LNCaP clone FGC (cell line): ENCODE measurements at regions not wholly inside any gene's neighbourhood (a gene's known extent, or its start where the extent isn't known, plus 50 kb on each side); places are given as distances from the start of the nearest gene placed in this dataset.

Experiments used
- DNase-seq: peaks from one replicate; pipeline ENCODE4 v3.0.0-alpha.2; 2011; ENCODE audit warnings: low read depth
- H3K4me3 ChIP-seq: 2 replicates; pipeline ENCODE4 v1.5.1; 2011; ENCODE audit warnings: mild to moderate bottlenecking, low read depth, low read length, control low read depth
- CTCF ChIP-seq: IDR thresholded peaks from 2 replicates; pipeline ENCODE4 v1.5.1; 2012; ENCODE audit warnings: mild to moderate bottlenecking; ENCODE audit not compliant: control insufficient read depth, insufficient read depth; ENCODE audit errors: extremely low read depth

GRCh38 chr18:4858379-4859127, 338.5 kb downstream of the AKAIN1 start:
- TF ChIP-seq CTCF = no peak

GRCh38 chr18:4854671-4855070, 342.4 kb downstream of the AKAIN1 start:
- TF ChIP-seq CTCF = no peak
- no peak for DNase-seq
- H3K4me3 ChIP-seq = no peak overlapping the region

More at GRCh38 chr18:4858379-4859127, 338.5 kb downstream of the AKAIN1 start:
- H3K4me3 ChIP-seq = no peak overlapping the region
- DNase-seq = no peak

GRCh38 chr18:4851301-4851976, 345.6 kb downstream of the AKAIN1 start:
- H3K4me3 ChIP-seq = no peak overlapping the region
- no peak for TF ChIP-seq CTCF
- no peak for DNase-seq

- no peak overlapping the region for H3K4me3 ChIP-seq
- DNase-seq = no peak
- no peak for TF ChIP-seq CTCF
These were observed 350.0 kb downstream of the AKAIN1 start for GRCh38 chr18:4847056-4847455.

- TF ChIP-seq CTCF = no peak
- DNase-seq = no peak
- no peak overlapping the region for H3K4me3 ChIP-seq
These were observed 352.7 kb downstream of the AKAIN1 start for GRCh38 chr18:4844320-4844719.

DNA sequence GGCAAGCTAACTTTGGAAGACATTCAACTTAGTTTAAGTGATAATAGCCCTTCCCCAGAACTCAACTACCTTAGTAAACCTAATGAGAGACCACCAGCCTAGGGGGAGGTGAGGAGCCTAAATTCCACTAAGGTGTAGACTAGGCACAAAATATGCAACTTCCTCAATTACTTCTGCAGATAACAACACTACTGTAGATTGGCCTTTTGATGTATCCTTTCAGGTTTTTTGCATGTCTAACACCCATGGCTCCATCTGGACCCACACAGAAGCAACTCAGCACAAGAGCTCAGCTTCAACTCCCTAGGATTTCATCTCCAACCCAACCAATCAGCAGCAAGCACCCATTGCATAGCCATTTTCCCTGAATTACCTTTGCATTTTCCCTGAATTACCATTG, 353.3 kb downstream of the AKAIN1 start:
- H3K4me3 ChIP-seq = no peak overlapping the region
- no peak for DNase-seq
- no peak for TF ChIP-seq CTCF
